ENCODE measurements at regions not wholly inside any gene's neighbourhood (a gene's known extent, or its start where the extent isn't known, plus 50 kb on each side); places are given as distances from the start of the nearest gene placed in this dataset.

DNA sequence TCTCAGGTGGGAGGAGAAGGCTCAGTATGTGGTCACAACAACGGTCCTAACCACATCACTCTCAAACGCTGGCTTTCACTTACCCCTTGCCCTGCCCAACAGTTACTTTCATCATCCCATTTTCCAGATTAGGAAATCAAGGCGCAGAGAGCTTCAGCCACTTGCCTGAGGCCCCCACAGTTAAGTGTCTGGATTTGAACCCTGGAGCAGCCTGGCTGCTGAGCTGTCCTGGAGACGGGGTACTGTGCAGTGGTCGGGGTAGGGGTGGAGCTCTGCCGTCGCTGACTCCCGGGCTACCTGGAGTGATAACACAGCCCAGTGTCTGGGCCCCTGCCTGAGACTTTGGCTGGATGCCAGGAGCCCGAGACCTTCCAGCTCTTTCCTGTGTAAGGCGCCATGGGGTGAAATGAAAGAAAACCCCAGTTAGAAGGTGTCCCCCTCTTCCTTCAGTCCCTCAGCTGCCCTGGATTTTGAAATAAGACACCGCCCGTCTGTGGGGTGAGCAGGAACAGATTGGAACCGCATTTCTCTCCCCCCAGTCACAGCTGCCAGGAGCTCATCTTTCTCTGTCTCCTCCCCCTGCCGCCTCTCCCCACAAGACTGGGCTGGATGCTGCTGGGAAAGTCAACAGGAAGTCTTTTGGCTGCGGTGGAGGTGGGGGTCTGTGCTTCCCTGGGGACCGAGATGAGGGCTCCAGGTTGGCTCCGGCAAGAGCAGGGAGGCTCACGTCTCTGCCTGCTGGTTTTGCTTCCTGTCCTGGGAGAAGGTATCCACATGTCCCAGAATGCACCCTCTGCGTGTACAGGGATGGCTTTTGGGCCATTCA, 280.2 kb downstream of the SEC14L1 start:
- DNase-seq = no peak
- no peaks in the 10 kb centered on the region for H3K27me3 ChIP-seq (ENCODE audit: low read length)
- H3K9me2 ChIP-seq (replicated peaks; ENCODE audit: low read length) = no peaks in the 10 kb centered on the region
- peaks cover 8% of the 10 kb centered on the region; the same call in 1 of the 2 replicates for H3K36me3 ChIP-seq (ENCODE audit: low read depth, low read length)
- H3K4me1 ChIP-seq (ENCODE audit: insufficient read depth, low read length) = peaks cover 61% of the 10 kb centered on the region
- no TSS peak for BruUV-seq (replicated peaks)
- no peak for ATAC-seq
- H3K4me3 ChIP-seq (ENCODE audit: low read length) = no peak overlapping the region
- TF ChIP-seq EZH2phosphoT487 (IDR thresholded peaks at IDR 0.05; ENCODE audit: borderline replicate concordance, low read length) = no peak
- no peak for TF ChIP-seq EZH2 (IDR thresholded peaks at IDR 0.05; ENCODE audit: low read length, unreplicated experiment)
- TF ChIP-seq, protein P1, sequence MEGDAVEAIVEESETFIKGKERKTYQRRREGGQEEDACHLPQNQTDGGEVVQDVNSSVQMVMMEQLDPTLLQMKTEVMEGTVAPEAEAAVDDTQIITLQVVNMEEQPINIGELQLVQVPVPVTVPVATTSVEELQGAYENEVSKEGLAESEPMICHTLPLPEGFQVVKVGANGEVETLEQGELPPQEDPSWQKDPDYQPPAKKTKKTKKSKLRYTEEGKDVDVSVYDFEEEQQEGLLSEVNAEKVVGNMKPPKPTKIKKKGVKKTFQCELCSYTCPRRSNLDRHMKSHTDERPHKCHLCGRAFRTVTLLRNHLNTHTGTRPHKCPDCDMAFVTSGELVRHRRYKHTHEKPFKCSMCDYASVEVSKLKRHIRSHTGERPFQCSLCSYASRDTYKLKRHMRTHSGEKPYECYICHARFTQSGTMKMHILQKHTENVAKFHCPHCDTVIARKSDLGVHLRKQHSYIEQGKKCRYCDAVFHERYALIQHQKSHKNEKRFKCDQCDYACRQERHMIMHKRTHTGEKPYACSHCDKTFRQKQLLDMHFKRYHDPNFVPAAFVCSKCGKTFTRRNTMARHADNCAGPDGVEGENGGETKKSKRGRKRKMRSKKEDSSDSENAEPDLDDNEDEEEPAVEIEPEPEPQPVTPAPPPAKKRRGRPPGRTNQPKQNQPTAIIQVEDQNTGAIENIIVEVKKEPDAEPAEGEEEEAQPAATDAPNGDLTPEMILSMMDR (conservative IDR thresholded peaks at IDR 0.05; ENCODE audit: low read depth, low read length) = no peak
- no peaks in the 10 kb centered on the region for H3F3A ChIP-seq (ENCODE audit: low read length, unreplicated experiment)
- H3K9me3 ChIP-seq (ENCODE audit: low read length) = no peaks in the 10 kb centered on the region
- peak overlapping the region; percentile 51 for H3K9ac ChIP-seq (ENCODE audit: low read length)
- CTCF ChIA-PET = no interaction called here
- no peak overlapping the region for H2AFZ ChIP-seq (ENCODE audit: low read length)
- 0 out of 2 replicates have a peak overlapping the region, but pooled peaks have one; percentile 4 for H3K4me2 ChIP-seq (ENCODE audit: low read length)
- H4K20me1 ChIP-seq (ENCODE audit: low read length) = no peaks in the 10 kb centered on the region
- POLR2A ChIA-PET (ENCODE audit: unreplicated experiment) = no interaction called here
- H3K27ac ChIP-seq (ENCODE audit: low read length) = peak overlapping the region; percentile 80
- intact Hi-C loops (cut with micrococcal nuclease) = no loop called here
- H3K79me2 ChIP-seq (ENCODE audit: low read length) = peaks cover 86% of the 10 kb centered on the region

DNA sequence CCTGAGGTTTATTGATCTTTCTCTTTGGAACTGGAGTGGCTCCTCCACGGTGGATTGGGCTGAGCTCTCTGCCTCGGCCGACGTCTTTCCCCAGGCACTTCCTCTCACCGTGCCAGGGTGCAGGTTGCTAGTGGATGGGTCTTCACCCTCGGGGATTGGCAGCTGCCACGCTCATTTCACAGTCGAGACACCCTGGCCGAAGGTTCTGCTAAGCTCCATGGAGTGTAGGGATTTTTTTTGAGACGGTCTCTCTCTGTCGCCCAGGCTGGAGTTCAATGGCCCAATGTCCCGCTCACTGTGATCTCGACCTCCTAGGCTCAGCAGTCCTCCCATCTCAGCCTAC, 280.8 kb downstream of the SEC14L1 start:
- peaks cover 82% of the 10 kb centered on the region for H3K79me2 ChIP-seq (ENCODE audit: low read length)
- peaks cover 8% of the 10 kb centered on the region; the same call in 1 of the 2 replicates for H3K36me3 ChIP-seq (ENCODE audit: low read depth, low read length)
- CTCF ChIA-PET = no interaction called here
- H3F3A ChIP-seq (ENCODE audit: low read length, unreplicated experiment) = peaks cover 1% of the 10 kb centered on the region
- no peak overlapping the region for H2AFZ ChIP-seq (ENCODE audit: low read length)
- DNase-seq (no peak), ATAC-seq (no peak)
- no peaks in the 10 kb centered on the region for H3K9me3 ChIP-seq (ENCODE audit: low read length)
- peak overlapping the region; percentile 4; the same call in 1 of the 2 replicates for H3K4me2 ChIP-seq (ENCODE audit: low read length)
- H4K20me1 ChIP-seq (ENCODE audit: low read length) = no peaks in the 10 kb centered on the region
- POLR2A ChIA-PET (ENCODE audit: unreplicated experiment) = no interaction called here
- no peaks in the 10 kb centered on the region for H3K9me2 ChIP-seq (replicated peaks; ENCODE audit: low read length)
- TF ChIP-seq EZH2 (IDR thresholded peaks at IDR 0.05; ENCODE audit: low read length, unreplicated experiment) (no peak), EZH2phosphoT487 (IDR thresholded peaks at IDR 0.05; ENCODE audit: borderline replicate concordance, low read length) (no peak)
- TF ChIP-seq, protein P1 (conservative IDR thresholded peaks at IDR 0.05; ENCODE audit: low read depth, low read length) = no peak
- peaks cover 67% of the 10 kb centered on the region for H3K4me1 ChIP-seq (ENCODE audit: insufficient read depth, low read length)
- intact Hi-C loops (cut with micrococcal nuclease) = no loop called here
- H3K9ac ChIP-seq (ENCODE audit: low read length) = peak overlapping the region; percentile 51
- H3K27ac ChIP-seq (ENCODE audit: low read length) = peak overlapping the region; percentile 80
- no peak overlapping the region for H3K4me3 ChIP-seq (ENCODE audit: low read length)
- no peaks in the 10 kb centered on the region for H3K27me3 ChIP-seq (ENCODE audit: low read length)
- TSS peak; percentile 74 for BruUV-seq (replicated peaks)

Measured in PC-3 (cell line).